IPS-18a (cell line): ENCODE measurements at regions not wholly inside any gene's neighbourhood (a gene's known extent, or its start where the extent isn't known, plus 50 kb on each side); places are given as distances from the start of the nearest gene placed in this dataset.
"Not testable (repeated sequence)": the region's sequence is repeated elsewhere in the genome, so short reads cannot be mapped to it uniquely, and the experiment has no call there.

Source experiments
- H3K27ac ChIP-seq: one replicate; pipeline ENCODE4 v1.5.1; 2013; ENCODE audit warnings: low read length
- H3K27me3 ChIP-seq: one replicate; pipeline ENCODE4 v1.6.1; 2013; ENCODE audit warnings: mild to moderate bottlenecking, low read length; ENCODE audit not compliant: control insufficient read depth, insufficient read depth
- H3K36me3 ChIP-seq: one replicate; pipeline ENCODE4 v1.6.1; 2013; ENCODE audit warnings: low read depth, low read length; ENCODE audit not compliant: control insufficient read depth
- H3K4me1 ChIP-seq: one replicate; pipeline ENCODE4 v1.6.1; 2013; ENCODE audit warnings: low read depth, low read length; ENCODE audit not compliant: control insufficient read depth
- H3K4me3 ChIP-seq: one replicate; pipeline ENCODE4 v1.5.1; 2013; ENCODE audit warnings: low read length
- H3K9ac ChIP-seq: one replicate; pipeline ENCODE4 v1.6.1; 2013; ENCODE audit warnings: mild to moderate bottlenecking, low read length, moderate library complexity
- H3K9me3 ChIP-seq: one replicate; pipeline ENCODE4 v1.6.1; 2013; ENCODE audit warnings: low read depth, low read length; ENCODE audit not compliant: control insufficient read depth

DNA sequence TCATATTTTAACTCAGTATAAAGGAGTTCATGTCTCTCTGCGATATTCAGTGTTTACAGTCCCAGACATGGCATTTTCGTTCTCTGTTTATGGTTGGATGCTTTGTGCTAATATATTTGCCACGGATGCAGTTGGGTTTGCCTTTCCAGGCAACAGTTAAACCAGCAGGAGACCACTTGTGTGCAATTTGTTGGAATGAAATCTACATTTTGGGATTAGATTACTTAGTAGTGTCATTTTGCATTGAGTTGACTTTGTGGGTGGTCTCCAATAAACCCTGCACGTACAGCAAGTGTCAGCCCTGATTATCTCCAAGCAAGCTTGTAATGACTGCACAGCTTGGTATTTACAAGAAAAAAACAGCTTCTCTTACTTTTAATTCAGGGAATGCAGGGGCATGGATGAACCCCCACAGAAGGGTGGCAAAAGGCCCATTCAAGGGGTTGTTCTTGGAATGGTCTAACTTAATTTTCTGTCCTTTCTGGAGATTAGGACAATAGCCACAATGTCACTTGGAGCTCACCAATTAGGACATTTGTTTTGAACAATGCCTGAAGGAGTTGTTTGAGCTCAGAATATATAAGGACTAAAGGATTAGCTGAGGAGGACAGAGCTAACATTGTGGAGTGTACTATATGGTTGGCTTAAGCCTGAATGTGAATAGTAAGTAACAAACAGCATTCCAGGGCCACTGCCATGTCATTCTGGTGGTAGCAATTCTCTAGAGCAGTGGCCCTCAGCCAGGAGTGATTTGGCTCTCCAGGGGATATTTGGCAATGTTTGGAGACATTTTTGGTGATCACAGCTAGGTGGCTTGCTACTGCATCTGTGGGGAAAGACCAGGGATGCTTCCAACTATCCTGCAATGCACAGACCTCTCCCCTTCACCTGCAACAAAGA is 121.5 kb downstream of the SLC4A3 start:
- H3K27ac ChIP-seq = no peak overlapping the region
- no peaks in the 10 kb centered on the region for H3K9me3 ChIP-seq
- no peaks in the 10 kb centered on the region for H3K27me3 ChIP-seq
- no peak overlapping the region for H3K4me3 ChIP-seq
- H3K9ac ChIP-seq = no peak overlapping the region
- no peaks in the 10 kb centered on the region for H3K36me3 ChIP-seq
- peaks cover 4% of the 10 kb centered on the region for H3K4me1 ChIP-seq

DNA sequence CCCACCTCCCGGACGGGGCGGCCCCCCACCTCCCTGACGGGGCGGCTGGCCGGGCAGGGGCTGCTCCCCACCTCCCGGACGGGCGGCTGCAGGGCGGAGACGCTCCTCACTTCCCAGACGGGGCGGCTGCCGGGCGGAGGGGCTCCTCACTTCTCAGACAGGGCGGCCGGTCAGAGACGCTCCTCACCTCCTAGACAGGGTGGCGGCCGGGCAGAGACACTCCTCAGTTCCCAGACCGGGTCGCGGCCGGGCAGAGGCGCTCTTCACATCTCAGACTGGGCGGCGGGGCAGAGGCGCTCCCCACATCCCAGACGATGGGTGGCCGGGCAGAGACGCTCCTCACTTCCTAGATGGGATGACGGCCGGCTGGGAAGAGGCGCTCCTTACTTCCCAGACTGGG is 123.7 kb downstream of the SLC4A3 start:
- H3K9ac ChIP-seq, H3K27me3 ChIP-seq, H3K9me3 ChIP-seq, H3K4me1 ChIP-seq, H3K36me3 ChIP-seq, H3K4me3 ChIP-seq, H3K27ac ChIP-seq: not testable (repeated sequence)

DNA sequence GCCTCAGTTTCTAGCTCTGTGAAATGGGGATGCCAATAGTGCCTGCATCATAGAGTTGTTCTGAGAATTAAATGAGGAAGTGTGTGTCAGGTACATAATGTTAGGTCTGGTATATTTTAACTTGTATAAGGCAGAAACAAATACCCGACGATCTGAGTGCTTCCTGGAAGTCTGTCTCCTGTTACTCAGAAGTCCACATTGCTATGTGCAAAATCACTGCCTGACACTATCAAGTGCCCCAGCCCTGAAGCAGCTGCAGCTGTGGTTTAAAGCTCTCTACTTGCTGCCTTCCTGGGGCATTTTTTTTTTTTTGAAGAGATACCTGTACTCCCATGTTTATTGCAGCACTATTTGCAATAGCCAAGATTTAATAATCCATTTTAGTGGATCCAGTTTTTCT is 125.3 kb downstream of the SLC4A3 start:
- H3K36me3 ChIP-seq = no peaks in the 10 kb centered on the region
- no peak overlapping the region for H3K9ac ChIP-seq
- no peak overlapping the region for H3K27ac ChIP-seq
- H3K9me3 ChIP-seq = no peaks in the 10 kb centered on the region
- H3K4me3 ChIP-seq = no peak overlapping the region
- H3K4me1 ChIP-seq = no peaks in the 10 kb centered on the region
- no peaks in the 10 kb centered on the region for H3K27me3 ChIP-seq

- H3K4me3 ChIP-seq = no peak overlapping the region
These were observed 131.7 kb downstream of the SLC4A3 start for GRCh38 chr2:219758907-219759680.

DNA sequence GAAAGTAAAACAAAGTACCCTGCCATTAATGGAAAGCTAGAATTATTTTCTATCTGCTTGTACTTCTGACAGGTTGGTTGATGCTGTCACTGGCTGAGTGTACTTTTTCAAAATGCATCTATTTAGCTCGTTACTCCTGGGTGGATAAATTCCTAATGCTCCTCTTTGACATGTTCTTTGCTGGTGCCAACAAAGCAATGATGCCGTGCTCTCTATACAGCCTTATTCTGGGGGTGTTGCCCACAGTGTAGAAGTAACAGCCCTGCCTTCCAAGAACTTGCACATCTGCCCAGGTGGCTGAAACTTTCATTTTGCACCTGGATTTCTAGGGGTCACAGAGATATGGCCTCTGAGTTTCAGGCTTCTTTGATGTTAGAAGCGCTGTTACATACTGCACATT is 132.4 kb downstream of the SLC4A3 start:
- no peaks in the 10 kb centered on the region for H3K9me3 ChIP-seq

More at GRCh38 chr2:219758907-219759680, 131.7 kb downstream of the SLC4A3 start:
- no peak overlapping the region for H3K27ac ChIP-seq
- H3K27me3 ChIP-seq = no peaks in the 10 kb centered on the region
- H3K9ac ChIP-seq = no peak overlapping the region
- H3K4me1 ChIP-seq = no peaks in the 10 kb centered on the region
- H3K9me3 ChIP-seq = no peaks in the 10 kb centered on the region
- no peaks in the 10 kb centered on the region for H3K36me3 ChIP-seq

DNA sequence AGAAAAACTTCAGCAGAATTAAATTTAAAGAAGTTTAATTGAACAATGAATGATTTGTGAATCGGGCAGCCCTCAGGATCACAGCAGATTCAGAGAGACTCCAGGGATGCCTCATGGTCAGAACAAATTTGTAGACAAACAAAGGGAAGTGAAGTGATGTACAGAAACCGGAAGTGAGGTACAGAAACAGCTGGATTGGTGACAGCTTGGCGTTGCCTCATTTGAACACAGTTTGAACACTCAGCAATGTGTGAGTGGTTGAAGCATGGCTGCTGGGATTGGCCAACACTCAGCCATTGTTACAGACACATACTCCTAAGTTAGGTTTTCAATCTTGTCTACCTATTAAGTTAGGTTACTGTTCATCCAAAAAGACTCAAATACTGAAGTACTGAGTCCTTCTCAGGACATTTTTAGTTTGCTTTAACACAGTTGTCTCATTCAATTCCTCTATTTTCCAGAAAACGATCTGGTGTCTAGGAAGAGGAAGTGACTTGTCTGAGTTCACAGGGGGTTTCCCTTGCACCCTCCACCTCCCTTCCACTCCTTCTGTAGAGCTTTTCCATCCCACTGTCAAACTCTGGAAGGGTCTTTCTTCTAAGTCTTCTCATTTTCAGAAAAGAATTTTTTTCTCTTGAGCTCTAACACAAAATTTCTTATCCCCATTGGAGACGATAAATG is 137.9 kb downstream of the SLC4A3 start:
- H3K4me1 ChIP-seq = no peaks in the 10 kb centered on the region
- no peak overlapping the region for H3K27ac ChIP-seq

More for the DNA sequence above, 132.4 kb downstream of the SLC4A3 start:
- no peaks in the 10 kb centered on the region for H3K4me1 ChIP-seq
- no peak overlapping the region for H3K9ac ChIP-seq
- H3K4me3 ChIP-seq = no peak overlapping the region
- H3K27me3 ChIP-seq = no peaks in the 10 kb centered on the region
- H3K27ac ChIP-seq = no peak overlapping the region
- no peaks in the 10 kb centered on the region for H3K36me3 ChIP-seq

GRCh38 chr2:219766658-219767057 is 139.2 kb downstream of the SLC4A3 start:
- no peak overlapping the region for H3K4me3 ChIP-seq
- no peaks in the 10 kb centered on the region for H3K27me3 ChIP-seq
- no peak overlapping the region for H3K9ac ChIP-seq
- H3K4me1 ChIP-seq = no peaks in the 10 kb centered on the region
- no peaks in the 10 kb centered on the region for H3K9me3 ChIP-seq
- no peak overlapping the region for H3K27ac ChIP-seq
- no peaks in the 10 kb centered on the region for H3K36me3 ChIP-seq

More for the DNA sequence above, 137.9 kb downstream of the SLC4A3 start:
- no peak overlapping the region for H3K9ac ChIP-seq
- no peaks in the 10 kb centered on the region for H3K36me3 ChIP-seq
- H3K9me3 ChIP-seq = no peaks in the 10 kb centered on the region
- H3K4me3 ChIP-seq = no peak overlapping the region
- H3K27me3 ChIP-seq = no peaks in the 10 kb centered on the region

- no peaks in the 10 kb centered on the region for H3K27me3 ChIP-seq
- no peak overlapping the region for H3K9ac ChIP-seq
- no peak overlapping the region for H3K4me3 ChIP-seq
- no peaks in the 10 kb centered on the region for H3K4me1 ChIP-seq
- no peaks in the 10 kb centered on the region for H3K36me3 ChIP-seq
- no peak overlapping the region for H3K27ac ChIP-seq
- no peaks in the 10 kb centered on the region for H3K9me3 ChIP-seq
These were observed 141.9 kb downstream of the SLC4A3 start for GRCh38 chr2:219769090-219769910.

DNA sequence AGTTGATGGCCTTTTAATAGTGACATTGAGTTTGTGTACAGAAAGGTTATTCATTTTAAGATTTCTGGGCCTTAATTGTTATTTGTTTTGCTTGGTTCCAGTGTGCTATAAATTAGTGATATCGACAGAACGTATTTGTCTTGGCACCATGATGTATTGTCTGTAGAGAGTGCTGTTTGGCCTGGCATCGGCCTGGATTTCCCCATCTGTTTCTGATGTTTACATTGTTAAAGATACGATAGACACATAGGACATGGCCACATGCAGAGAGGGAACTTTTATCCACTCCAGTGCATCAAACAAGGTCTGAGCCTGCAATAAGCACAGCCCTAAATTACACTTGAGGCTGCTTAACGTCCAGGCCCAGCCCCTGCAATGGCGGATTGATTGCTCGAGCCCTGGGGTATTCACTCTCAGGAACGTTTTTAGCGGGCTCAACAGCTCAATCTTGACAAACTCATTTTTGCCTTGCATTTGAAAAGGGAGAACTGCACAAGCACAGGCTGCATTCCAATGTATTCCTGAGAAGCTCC is 144.7 kb downstream of the SLC4A3 start:
- H3K4me3 ChIP-seq = no peak overlapping the region
- no peaks in the 10 kb centered on the region for H3K4me1 ChIP-seq
- H3K27me3 ChIP-seq = no peaks in the 10 kb centered on the region
- H3K27ac ChIP-seq = no peak overlapping the region
- no peak overlapping the region for H3K9ac ChIP-seq
- H3K36me3 ChIP-seq = no peaks in the 10 kb centered on the region
- H3K9me3 ChIP-seq = no peaks in the 10 kb centered on the region

GRCh38 chr2:219772697-219773096 is 145.3 kb downstream of the SLC4A3 start:
- no peaks in the 10 kb centered on the region for H3K36me3 ChIP-seq
- no peak overlapping the region for H3K27ac ChIP-seq
- no peak overlapping the region for H3K9ac ChIP-seq
- H3K27me3 ChIP-seq = no peaks in the 10 kb centered on the region
- H3K9me3 ChIP-seq = no peaks in the 10 kb centered on the region
- no peak overlapping the region for H3K4me3 ChIP-seq
- no peaks in the 10 kb centered on the region for H3K4me1 ChIP-seq
